Ishikawa (cell line): ENCODE measurements at regions not wholly inside any gene's neighbourhood (a gene's known extent, or its start where the extent isn't known, plus 50 kb on each side); places are given as distances from the start of the nearest gene placed in this dataset.

Source experiments
- CREB1 ChIP-seq: IDR thresholded peaks from 2 replicates; pipeline ENCODE4 v1.6.1; 2012; ENCODE audit warnings: low read depth
- EGR1 ChIP-seq: IDR thresholded peaks from 2 replicates; pipeline ENCODE4 v1.6.1; 2012
- EP300 ChIP-seq: IDR thresholded peaks from 2 replicates; pipeline ENCODE4 v1.6.1; 2012; ENCODE audit warnings: borderline replicate concordance
- FOXM1 ChIP-seq: IDR thresholded peaks from 2 replicates; pipeline ENCODE4 v1.6.1; 2012; ENCODE audit warnings: low read depth, borderline replicate concordance
- MAX ChIP-seq: IDR thresholded peaks from 2 replicates; pipeline ENCODE4 v1.6.1; 2012
- NFIC ChIP-seq: IDR thresholded peaks from 2 replicates; pipeline ENCODE4 v1.6.1; 2012
- RAD21 ChIP-seq: IDR thresholded peaks from 2 replicates; pipeline ENCODE4 v1.6.1; 2012; ENCODE audit warnings: low read depth
- REST ChIP-seq: IDR thresholded peaks from 2 replicates; pipeline ENCODE4 v1.6.1; 2012; ENCODE audit warnings: low read depth, mild to moderate bottlenecking
- TAF1 ChIP-seq: IDR thresholded peaks from 2 replicates; pipeline ENCODE4 v1.6.1; 2012; ENCODE audit warnings: low read depth, mild to moderate bottlenecking
- TCF12 ChIP-seq: IDR thresholded peaks from 2 replicates; pipeline ENCODE4 v1.6.1; 2012; ENCODE audit warnings: low read depth
- YY1 ChIP-seq: IDR thresholded peaks from 2 replicates; pipeline ENCODE4 v1.6.1; 2012; ENCODE audit warnings: low read depth
- ZBTB7A ChIP-seq: IDR thresholded peaks from 2 replicates; pipeline ENCODE4 v1.6.1; 2012; ENCODE audit warnings: low read depth
- TF ChIP-seq, protein P1 (sequence below): IDR thresholded peaks from 2 replicates; pipeline ENCODE4 v1.6.1; 2012

GRCh38 chr12:13744561-13744960 lies 236.8 kb downstream of the GRIN2B start:
- TF ChIP-seq, protein P1, sequence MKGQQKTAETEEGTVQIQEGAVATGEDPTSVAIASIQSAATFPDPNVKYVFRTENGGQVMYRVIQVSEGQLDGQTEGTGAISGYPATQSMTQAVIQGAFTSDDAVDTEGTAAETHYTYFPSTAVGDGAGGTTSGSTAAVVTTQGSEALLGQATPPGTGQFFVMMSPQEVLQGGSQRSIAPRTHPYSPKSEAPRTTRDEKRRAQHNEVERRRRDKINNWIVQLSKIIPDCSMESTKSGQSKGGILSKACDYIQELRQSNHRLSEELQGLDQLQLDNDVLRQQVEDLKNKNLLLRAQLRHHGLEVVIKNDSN, result no peak
- TF ChIP-seq FOXM1 (no peak), CREB1 (no peak), RAD21 (no peak), EP300 (no peak), ZBTB7A (no peak), NFIC (no peak), REST (no peak), EGR1 (no peak), YY1 (no peak), MAX (no peak), TAF1 (no peak), TCF12 (no peak)
